ENCODE measurements at regions not wholly inside any gene's neighbourhood (a gene's known extent, or its start where the extent isn't known, plus 50 kb on each side); places are given as distances from the start of the nearest gene placed in this dataset.
"Not testable (repeated sequence)": the region's sequence is repeated elsewhere in the genome, so short reads cannot be mapped to it uniquely, and the experiment has no call there.

GRCh38 chr5:34436761-34437501 lies 219.2 kb upstream of the RAI14 start:
- Mint-ChIP-seq H3K27ac (no peak overlapping the region), H3K4me1 (ENCODE audit: low read depth) (no peaks in the 10 kb centered on the region), H3K4me3 (no peak overlapping the region), H3K36me3 (ENCODE audit: low read depth) (no peaks in the 10 kb centered on the region), H3K9me3 (no peaks in the 10 kb centered on the region), H3K27me3 (peaks cover 3% of the 10 kb centered on the region)

GRCh38 chr5:34439601-34440000 lies 216.5 kb upstream of the RAI14 start:
- Mint-ChIP-seq H3K4me3 (no peak overlapping the region), H3K4me1 (ENCODE audit: low read depth) (no peaks in the 10 kb centered on the region), H3K27me3 (peaks cover 3% of the 10 kb centered on the region), H3K36me3 (ENCODE audit: low read depth) (no peaks in the 10 kb centered on the region), H3K9me3 (no peaks in the 10 kb centered on the region), H3K27ac (no peak overlapping the region)

GRCh38 chr5:34441767-34442166 lies 214.4 kb upstream of the RAI14 start:
- not testable (repeated sequence) for H3K4me1 Mint-ChIP-seq (ENCODE audit: low read depth); H3K36me3 Mint-ChIP-seq (ENCODE audit: low read depth); H3K4me3 Mint-ChIP-seq; H3K27ac Mint-ChIP-seq; H3K27me3 Mint-ChIP-seq; H3K9me3 Mint-ChIP-seq

- Mint-ChIP-seq H3K27me3 (peaks cover 22% of the 10 kb centered on the region), H3K36me3 (ENCODE audit: low read depth) (no peaks in the 10 kb centered on the region), H3K9me3 (no peaks in the 10 kb centered on the region), H3K4me3 (no peak overlapping the region), H3K4me1 (ENCODE audit: low read depth) (no peaks in the 10 kb centered on the region), H3K27ac (no peak overlapping the region)
Observed at GRCh38 chr5:34447424-34447823, 208.7 kb upstream of the RAI14 start.

- Mint-ChIP-seq H3K36me3 (ENCODE audit: low read depth) (no peaks in the 10 kb centered on the region), H3K27ac (no peak overlapping the region), H3K4me1 (ENCODE audit: low read depth) (no peaks in the 10 kb centered on the region), H3K4me3 (no peak overlapping the region), H3K27me3 (peaks cover 22% of the 10 kb centered on the region), H3K9me3 (no peaks in the 10 kb centered on the region)
Observed at GRCh38 chr5:34449639-34450038, 206.5 kb upstream of the RAI14 start.

GRCh38 chr5:34450338-34450737 lies 205.8 kb upstream of the RAI14 start:
- Mint-ChIP-seq H3K36me3 (ENCODE audit: low read depth) (no peaks in the 10 kb centered on the region), H3K4me3 (no peak overlapping the region), H3K27me3 (peaks cover 22% of the 10 kb centered on the region), H3K9me3 (no peaks in the 10 kb centered on the region), H3K4me1 (ENCODE audit: low read depth) (no peaks in the 10 kb centered on the region), H3K27ac (no peak overlapping the region)

- Mint-ChIP-seq H3K9me3 (no peaks in the 10 kb centered on the region), H3K36me3 (ENCODE audit: low read depth) (no peaks in the 10 kb centered on the region), H3K27ac (no peak overlapping the region), H3K4me1 (ENCODE audit: low read depth) (no peaks in the 10 kb centered on the region), H3K4me3 (no peak overlapping the region), H3K27me3 (peaks cover 16% of the 10 kb centered on the region)
Observed at GRCh38 chr5:34452170-34452828, 203.8 kb upstream of the RAI14 start.

GRCh38 chr5:34455098-34455497 lies 201.0 kb upstream of the RAI14 start:
- Mint-ChIP-seq H3K4me3 (no peak overlapping the region), H3K9me3 (no peaks in the 10 kb centered on the region), H3K27ac (no peak overlapping the region), H3K4me1 (ENCODE audit: low read depth) (no peaks in the 10 kb centered on the region), H3K27me3 (peaks cover 12% of the 10 kb centered on the region), H3K36me3 (ENCODE audit: low read depth) (no peaks in the 10 kb centered on the region)

- Mint-ChIP-seq H3K4me1 (ENCODE audit: low read depth) (peaks cover 2% of the 10 kb centered on the region), H3K27me3 (peaks cover 4% of the 10 kb centered on the region), H3K27ac (no peak overlapping the region), H3K9me3 (no peaks in the 10 kb centered on the region), H3K4me3 (no peak overlapping the region), H3K36me3 (ENCODE audit: low read depth) (no peaks in the 10 kb centered on the region)
Observed at GRCh38 chr5:34459908-34460307, 196.2 kb upstream of the RAI14 start.

GRCh38 chr5:34460496-34460895 lies 195.6 kb upstream of the RAI14 start:
- Mint-ChIP-seq H3K27ac (no peak overlapping the region), H3K27me3 (peaks cover 6% of the 10 kb centered on the region), H3K36me3 (ENCODE audit: low read depth) (no peaks in the 10 kb centered on the region), H3K4me1 (ENCODE audit: low read depth) (peaks cover 4% of the 10 kb centered on the region), H3K9me3 (no peaks in the 10 kb centered on the region), H3K4me3 (no peak overlapping the region)

GRCh38 chr5:34464829-34465228 lies 191.3 kb upstream of the RAI14 start:
- Mint-ChIP-seq H3K36me3 (ENCODE audit: low read depth) (no peaks in the 10 kb centered on the region), H3K27me3 (peaks cover 9% of the 10 kb centered on the region), H3K4me1 (ENCODE audit: low read depth) (peaks cover 4% of the 10 kb centered on the region)

GRCh38 chr5:34465301-34465700 lies 190.8 kb upstream of the RAI14 start:
- H3K4me3 Mint-ChIP-seq; H3K27me3 Mint-ChIP-seq; H3K9me3 Mint-ChIP-seq; H3K27ac Mint-ChIP-seq; H3K36me3 Mint-ChIP-seq (ENCODE audit: low read depth); H3K4me1 Mint-ChIP-seq (ENCODE audit: low read depth): not testable (repeated sequence)

More at GRCh38 chr5:34464829-34465228, 191.3 kb upstream of the RAI14 start:
- Mint-ChIP-seq H3K9me3 (no peaks in the 10 kb centered on the region), H3K4me3 (no peak overlapping the region), H3K27ac (no peak overlapping the region)

- not testable (repeated sequence) for H3K27ac Mint-ChIP-seq; H3K4me3 Mint-ChIP-seq; H3K27me3 Mint-ChIP-seq; H3K4me1 Mint-ChIP-seq (ENCODE audit: low read depth); H3K9me3 Mint-ChIP-seq; H3K36me3 Mint-ChIP-seq (ENCODE audit: low read depth)
Observed at GRCh38 chr5:34466519-34467388, 189.4 kb upstream of the RAI14 start.

GRCh38 chr5:34467436-34467835 lies 188.7 kb upstream of the RAI14 start:
- H3K27ac Mint-ChIP-seq = no peak overlapping the region
- H3K27me3 Mint-ChIP-seq = peaks cover 9% of the 10 kb centered on the region
- H3K9me3 Mint-ChIP-seq = no peaks in the 10 kb centered on the region
- H3K4me3 Mint-ChIP-seq = no peak overlapping the region
- H3K4me1 Mint-ChIP-seq (ENCODE audit: low read depth) = peaks cover 4% of the 10 kb centered on the region
- no peaks in the 10 kb centered on the region for H3K36me3 Mint-ChIP-seq (ENCODE audit: low read depth)

GRCh38 chr5:34467984-34468383 lies 188.1 kb upstream of the RAI14 start:
- not testable (repeated sequence) for H3K36me3 Mint-ChIP-seq (ENCODE audit: low read depth); H3K4me1 Mint-ChIP-seq (ENCODE audit: low read depth); H3K4me3 Mint-ChIP-seq; H3K9me3 Mint-ChIP-seq; H3K27ac Mint-ChIP-seq; H3K27me3 Mint-ChIP-seq
